ENCODE measurements at regions not wholly inside any gene's neighbourhood (a gene's known extent, or its start where the extent isn't known, plus 50 kb on each side); places are given as distances from the start of the nearest gene placed in this dataset.

DNA sequence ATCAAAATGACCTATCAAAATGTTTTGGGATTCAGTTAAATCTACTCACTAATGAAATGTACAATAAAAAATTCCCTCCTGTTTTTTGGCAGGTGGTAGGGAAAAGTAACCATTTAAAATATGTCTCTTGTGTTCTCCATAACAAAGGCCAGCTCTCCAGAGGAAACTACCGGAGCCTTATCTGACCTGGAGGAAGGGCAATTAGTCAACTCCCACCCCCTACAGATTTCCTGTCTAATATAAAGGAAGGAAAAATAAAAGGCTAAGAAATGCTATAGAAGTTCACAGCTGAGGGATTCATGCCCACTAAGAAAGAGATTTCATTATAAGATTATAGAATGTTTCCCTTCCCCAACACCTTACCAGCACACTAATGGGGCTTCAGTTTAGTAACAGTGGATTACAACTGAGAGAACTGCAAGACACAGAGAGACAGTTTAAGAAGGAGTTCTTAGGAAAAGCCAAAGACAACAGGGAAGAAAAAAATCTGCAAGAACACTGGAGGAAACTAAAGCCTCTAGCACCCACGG lies 376.5 kb upstream of the KCNMB2 start:
- TF ChIP-seq, protein P1, sequence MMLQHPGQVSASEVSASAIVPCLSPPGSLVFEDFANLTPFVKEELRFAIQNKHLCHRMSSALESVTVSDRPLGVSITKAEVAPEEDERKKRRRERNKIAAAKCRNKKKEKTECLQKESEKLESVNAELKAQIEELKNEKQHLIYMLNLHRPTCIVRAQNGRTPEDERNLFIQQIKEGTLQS (CRISPR knock-in tag; conservative IDR thresholded peaks at IDR 0.05): no peak
- TF ChIP-seq RELA (CRISPR knock-in tag; IDR thresholded peaks at IDR 0.05; ENCODE audit: borderline replicate concordance): no peak
- TF ChIP-seq CTCF (IDR thresholded peaks at IDR 0.05): no peak
- TF ChIP-seq TP53 (CRISPR knock-in tag; IDR thresholded peaks at IDR 0.05): no peak
- TF ChIP-seq SP1 (CRISPR knock-in tag; conservative IDR thresholded peaks at IDR 0.05): no peak
- TF ChIP-seq, protein P2, sequence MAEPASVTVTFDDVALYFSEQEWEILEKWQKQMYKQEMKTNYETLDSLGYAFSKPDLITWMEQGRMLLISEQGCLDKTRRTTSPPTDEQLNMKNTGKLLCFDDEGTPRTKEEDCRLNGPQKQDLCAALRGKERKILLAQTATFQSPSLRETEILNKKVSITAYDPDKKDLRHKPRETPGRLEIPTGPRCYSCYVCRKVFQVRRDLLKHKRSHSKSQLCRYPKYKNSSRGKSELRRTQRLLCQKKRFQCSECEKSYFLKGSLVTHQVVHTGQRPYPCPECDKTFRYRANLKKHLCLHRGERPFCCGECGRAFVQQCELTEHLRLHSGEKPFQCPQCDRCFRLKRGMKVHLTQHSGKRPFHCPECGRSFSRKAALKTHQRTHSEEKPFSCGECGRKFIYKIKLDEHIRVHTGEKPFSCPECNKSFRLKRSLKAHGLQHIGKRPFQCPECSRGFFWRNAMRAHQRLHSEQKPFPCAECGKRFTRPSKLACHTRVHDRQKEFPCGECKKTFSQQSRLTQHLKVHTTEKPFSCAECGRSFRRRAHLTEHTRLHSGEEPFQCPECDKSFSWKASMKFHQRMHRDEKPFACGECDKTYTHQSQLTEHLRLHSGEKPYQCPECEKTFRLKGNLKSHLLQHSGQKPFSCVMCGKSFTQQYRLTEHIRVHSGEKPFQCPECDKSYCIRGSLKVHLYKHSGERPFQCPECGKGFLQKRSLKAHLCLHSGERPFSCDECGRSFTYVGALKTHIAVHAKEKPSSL (CRISPR knock-in tag; conservative IDR thresholded peaks at IDR 0.05): no peak
